GM12874 (cell line): ENCODE measurements at regions not wholly inside any gene's neighbourhood (a gene's known extent, or its start where the extent isn't known, plus 50 kb on each side); places are given as distances from the start of the nearest gene placed in this dataset.

Source experiments
- TF ChIP-seq, protein P1 (sequence below): IDR thresholded peaks from 2 replicates; pipeline ENCODE4 v1.5.1; 2011; ENCODE audit warnings: low read depth, mild to moderate bottlenecking, control low read depth, low read length, moderate library complexity; ENCODE audit not compliant: insufficient read depth

DNA sequence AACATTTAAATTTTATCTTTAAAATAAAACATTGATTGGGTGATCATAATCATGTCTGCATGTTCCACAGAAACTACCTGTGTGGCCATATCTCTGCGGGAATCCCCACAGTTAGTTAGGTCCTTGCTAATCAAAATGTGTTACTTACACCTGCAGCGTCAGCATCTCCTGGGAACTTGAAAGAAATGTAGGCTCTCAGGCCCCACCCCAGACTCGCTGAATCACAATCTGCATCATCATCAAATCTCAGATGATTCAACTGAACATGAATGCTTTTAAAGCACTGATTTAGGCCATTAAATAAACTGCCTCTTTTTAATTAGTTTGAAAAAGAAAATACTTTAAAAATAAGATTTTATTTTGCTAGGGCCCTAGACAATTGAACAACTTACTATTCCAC is 577.8 kb downstream of the PYDC2 start:
- TF ChIP-seq, protein P1, sequence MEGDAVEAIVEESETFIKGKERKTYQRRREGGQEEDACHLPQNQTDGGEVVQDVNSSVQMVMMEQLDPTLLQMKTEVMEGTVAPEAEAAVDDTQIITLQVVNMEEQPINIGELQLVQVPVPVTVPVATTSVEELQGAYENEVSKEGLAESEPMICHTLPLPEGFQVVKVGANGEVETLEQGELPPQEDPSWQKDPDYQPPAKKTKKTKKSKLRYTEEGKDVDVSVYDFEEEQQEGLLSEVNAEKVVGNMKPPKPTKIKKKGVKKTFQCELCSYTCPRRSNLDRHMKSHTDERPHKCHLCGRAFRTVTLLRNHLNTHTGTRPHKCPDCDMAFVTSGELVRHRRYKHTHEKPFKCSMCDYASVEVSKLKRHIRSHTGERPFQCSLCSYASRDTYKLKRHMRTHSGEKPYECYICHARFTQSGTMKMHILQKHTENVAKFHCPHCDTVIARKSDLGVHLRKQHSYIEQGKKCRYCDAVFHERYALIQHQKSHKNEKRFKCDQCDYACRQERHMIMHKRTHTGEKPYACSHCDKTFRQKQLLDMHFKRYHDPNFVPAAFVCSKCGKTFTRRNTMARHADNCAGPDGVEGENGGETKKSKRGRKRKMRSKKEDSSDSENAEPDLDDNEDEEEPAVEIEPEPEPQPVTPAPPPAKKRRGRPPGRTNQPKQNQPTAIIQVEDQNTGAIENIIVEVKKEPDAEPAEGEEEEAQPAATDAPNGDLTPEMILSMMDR, result no peak

GRCh38 chr3:192039593-192039992 is 578.6 kb downstream of the PYDC2 start:
- TF ChIP-seq, protein P1, result no peak

DNA sequence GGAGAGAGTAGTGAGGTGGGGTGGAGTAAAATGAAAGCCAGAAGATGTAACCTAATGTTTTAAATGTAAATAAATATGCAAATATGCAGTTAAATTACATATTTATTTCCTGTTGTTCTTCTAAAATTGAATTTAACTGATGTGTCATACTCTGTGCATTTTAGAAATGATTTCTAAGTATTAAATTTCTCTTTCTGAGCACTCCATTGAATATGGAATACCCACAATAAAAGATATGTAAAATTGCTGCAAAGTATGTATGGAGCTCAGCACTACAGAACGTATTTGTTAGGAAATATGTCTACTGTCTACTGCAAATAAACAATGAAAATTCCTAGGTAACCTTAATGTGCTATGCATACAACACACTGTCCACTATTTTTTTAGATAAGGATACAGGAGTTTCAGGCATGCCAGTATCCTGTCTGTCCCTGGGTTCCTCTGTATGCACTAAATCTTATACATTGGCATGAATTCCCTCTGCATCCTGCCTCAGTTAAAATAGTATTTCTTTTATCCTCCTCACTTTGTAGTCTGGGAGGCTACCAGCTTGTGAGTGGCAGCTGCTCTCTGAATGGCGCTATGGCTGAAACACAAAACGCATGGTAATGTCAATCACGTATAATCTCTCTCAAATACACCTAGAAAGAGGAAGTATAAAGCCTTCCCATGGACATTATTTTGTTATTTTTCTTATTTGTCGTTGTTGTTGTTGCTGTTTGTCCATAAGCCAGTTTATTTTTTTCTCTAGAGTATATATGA is 579.5 kb downstream of the PYDC2 start:
- TF ChIP-seq, protein P1, result no peak

- TF ChIP-seq, protein P1, result no peak
Measured at GRCh38 chr3:192042116-192042515, 581.2 kb downstream of the PYDC2 start.

DNA sequence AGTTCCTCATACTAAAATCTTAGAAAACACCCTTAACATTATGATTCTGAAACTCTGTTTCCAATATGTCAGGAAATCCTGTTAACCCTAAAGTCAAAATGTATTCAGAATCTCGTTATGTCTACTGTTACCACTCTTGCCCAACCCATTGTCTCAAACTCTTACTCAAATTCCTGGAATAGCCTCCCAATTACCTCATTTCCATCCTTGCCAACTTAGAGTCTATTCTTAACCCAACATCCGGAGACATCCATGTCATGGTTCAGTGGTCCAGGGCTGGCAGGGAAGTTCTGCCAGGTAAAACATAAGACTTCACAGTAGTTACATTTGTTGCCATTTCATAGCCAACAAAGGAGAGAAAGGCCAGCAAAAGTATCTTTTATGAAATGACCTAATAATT is 593.9 kb downstream of the PYDC2 start:
- TF ChIP-seq, protein P1, result no peak

DNA sequence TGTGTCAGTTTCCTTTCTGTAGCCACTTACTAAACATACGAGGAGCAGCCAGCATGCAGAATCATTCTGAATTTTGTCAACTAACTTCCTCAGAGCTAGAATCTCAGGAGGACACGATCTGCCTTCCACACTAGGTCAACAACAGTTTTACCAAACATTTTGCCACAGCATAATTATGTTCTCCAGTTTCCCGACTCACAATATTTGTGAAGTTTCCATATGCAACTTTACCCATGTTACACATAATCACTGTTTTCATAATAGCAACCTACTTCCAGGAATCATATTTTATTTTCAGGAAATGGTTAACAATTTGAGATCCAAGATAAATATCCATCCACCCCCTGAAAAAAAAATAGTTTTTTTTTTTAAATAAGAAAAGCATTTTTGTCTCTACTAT is 595.0 kb downstream of the PYDC2 start:
- TF ChIP-seq, protein P1, result no peak

DNA sequence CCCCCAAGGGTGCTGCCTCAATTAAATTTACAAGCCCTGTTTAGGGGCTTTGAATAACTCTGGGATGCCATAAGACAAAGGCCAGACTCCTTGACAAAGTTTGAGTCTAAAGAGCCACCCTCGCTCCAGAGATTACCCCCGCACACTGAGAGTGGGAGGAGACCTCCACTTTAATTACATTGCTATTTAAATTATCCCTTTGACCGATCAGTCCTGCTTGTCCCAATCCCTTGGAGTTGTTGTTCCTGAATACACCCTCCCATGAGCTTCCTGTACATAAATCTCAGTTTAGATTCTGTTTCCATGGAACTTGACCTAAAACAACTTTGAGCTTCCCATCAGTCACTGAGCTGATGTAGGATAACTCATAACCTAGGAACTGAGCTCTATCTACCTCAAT is 596.3 kb downstream of the PYDC2 start:
- TF ChIP-seq, protein P1, result no peak
